ENCODE measurements at regions not wholly inside any gene's neighbourhood (a gene's known extent, or its start where the extent isn't known, plus 50 kb on each side); places are given as distances from the start of the nearest gene placed in this dataset.

- no peak overlapping the region for H3K4me3 ChIP-seq
- no peak overlapping the region for H3K27ac Mint-ChIP-seq
- H3K4me2 ChIP-seq = no peak overlapping the region
- TF ChIP-seq EZH2 (IDR thresholded peaks at IDR 0.05) (no peak), CTCF (IDR thresholded peaks at IDR 0.05) (no peak), EZH2phosphoT487 (IDR thresholded peaks at IDR 0.05) (no peak)
- no peaks in the 10 kb centered on the region for H3K4me1 Mint-ChIP-seq
- no peak for DNase-seq (ENCODE audit: low spot score)
- no peaks in the 10 kb centered on the region for H3K9me3 Mint-ChIP-seq
- no peaks in the 10 kb centered on the region for H3K27me3 Mint-ChIP-seq (ENCODE audit: insufficient read depth, low read depth)
- H3K36me3 ChIP-seq = no peaks in the 10 kb centered on the region
- H3K27ac ChIP-seq = no peak overlapping the region
- no peak overlapping the region for H3K9ac ChIP-seq
- no peaks in the 10 kb centered on the region for H3K4me1 ChIP-seq
- no peaks in the 10 kb centered on the region for H3K79me2 ChIP-seq (ENCODE audit: low read depth)
- no peaks in the 10 kb centered on the region for H3K36me3 Mint-ChIP-seq
- no peaks in the 10 kb centered on the region for H4K20me1 ChIP-seq (ENCODE audit: low read depth)
- H2AFZ ChIP-seq (replicated peaks) = no peak overlapping the region
- H3K4me3 Mint-ChIP-seq = no peak overlapping the region
- H3K9me3 ChIP-seq (ENCODE audit: low read depth) = peaks cover 8% of the 10 kb centered on the region
- no peaks in the 10 kb centered on the region for H3K27me3 ChIP-seq
- H3F3A ChIP-seq (ENCODE audit: low read depth) = no peaks in the 10 kb centered on the region
Observed at GRCh38 chrX:82370978-82371646, 1137.0 kb upstream of the POU3F4 start.

- H3K27ac ChIP-seq = no peak overlapping the region
- no peaks in the 10 kb centered on the region for H3K4me1 ChIP-seq
- no peak for DNase-seq (ENCODE audit: low spot score)
- H3K36me3 Mint-ChIP-seq = no peaks in the 10 kb centered on the region
- H3K4me3 Mint-ChIP-seq = no peak overlapping the region
- H2AFZ ChIP-seq (replicated peaks) = no peak overlapping the region
- H3K79me2 ChIP-seq (ENCODE audit: low read depth) = no peaks in the 10 kb centered on the region
- no peak overlapping the region for H3K4me2 ChIP-seq
- H3K9me3 ChIP-seq (ENCODE audit: low read depth) = no peaks in the 10 kb centered on the region
- no peak overlapping the region for H3K27ac Mint-ChIP-seq
- no peaks in the 10 kb centered on the region for H3K9me3 Mint-ChIP-seq
- no peaks in the 10 kb centered on the region for H3K4me1 Mint-ChIP-seq
- H3K27me3 ChIP-seq = no peaks in the 10 kb centered on the region
- no peak for TF ChIP-seq EZH2phosphoT487 (IDR thresholded peaks at IDR 0.05)
- no peak overlapping the region for H3K9ac ChIP-seq
- no peak overlapping the region for H3K4me3 ChIP-seq
- H3F3A ChIP-seq (ENCODE audit: low read depth) = no peaks in the 10 kb centered on the region
- H4K20me1 ChIP-seq (ENCODE audit: low read depth) = no peaks in the 10 kb centered on the region
- no peaks in the 10 kb centered on the region for H3K36me3 ChIP-seq
- H3K27me3 Mint-ChIP-seq (ENCODE audit: insufficient read depth, low read depth) = no peaks in the 10 kb centered on the region
Observed at GRCh38 chrX:82384401-82384800, 1123.7 kb upstream of the POU3F4 start.

GRCh38 chrX:82412858-82413257 is 1095.2 kb upstream of the POU3F4 start:
- H3K4me3 Mint-ChIP-seq = no peak overlapping the region

More at GRCh38 chrX:82412858-82413257, 1095.2 kb upstream of the POU3F4 start:
- no peaks in the 10 kb centered on the region for H3F3A ChIP-seq (ENCODE audit: low read depth)
- H3K27me3 Mint-ChIP-seq (ENCODE audit: insufficient read depth, low read depth) = no peaks in the 10 kb centered on the region
- TF ChIP-seq EZH2phosphoT487 (IDR thresholded peaks at IDR 0.05) (no peak), EZH2 (IDR thresholded peaks at IDR 0.05) (no peak), CTCF (IDR thresholded peaks at IDR 0.05) (no peak)
- H3K9ac ChIP-seq = no peak overlapping the region
- no peaks in the 10 kb centered on the region for H3K4me1 ChIP-seq
- peaks cover 3% of the 10 kb centered on the region for H3K9me3 ChIP-seq (ENCODE audit: low read depth)
- no peaks in the 10 kb centered on the region for H4K20me1 ChIP-seq (ENCODE audit: low read depth)
- no peaks in the 10 kb centered on the region for H3K36me3 Mint-ChIP-seq
- no peak overlapping the region for H2AFZ ChIP-seq (replicated peaks)
- peaks cover 10% of the 10 kb centered on the region for H3K4me1 Mint-ChIP-seq
- no peaks in the 10 kb centered on the region for H3K79me2 ChIP-seq (ENCODE audit: low read depth)
- H3K4me3 ChIP-seq = no peak overlapping the region
- H3K27me3 ChIP-seq = no peaks in the 10 kb centered on the region
- no peaks in the 10 kb centered on the region for H3K36me3 ChIP-seq
- H3K4me2 ChIP-seq = no peak overlapping the region
- H3K27ac ChIP-seq = no peak overlapping the region
- DNase-seq (ENCODE audit: low spot score) = peak; percentile 2
- H3K9me3 Mint-ChIP-seq = peaks cover 5% of the 10 kb centered on the region
- H3K27ac Mint-ChIP-seq = no peak overlapping the region

All from neural progenitor cell (in vitro differentiated cells).